ENCODE measurements at regions not wholly inside any gene's neighbourhood (a gene's known extent, or its start where the extent isn't known, plus 50 kb on each side); places are given as distances from the start of the nearest gene placed in this dataset.
"Not testable (repeated sequence)": the region's sequence is repeated elsewhere in the genome, so short reads cannot be mapped to it uniquely, and the experiment has no call there.

DNA sequence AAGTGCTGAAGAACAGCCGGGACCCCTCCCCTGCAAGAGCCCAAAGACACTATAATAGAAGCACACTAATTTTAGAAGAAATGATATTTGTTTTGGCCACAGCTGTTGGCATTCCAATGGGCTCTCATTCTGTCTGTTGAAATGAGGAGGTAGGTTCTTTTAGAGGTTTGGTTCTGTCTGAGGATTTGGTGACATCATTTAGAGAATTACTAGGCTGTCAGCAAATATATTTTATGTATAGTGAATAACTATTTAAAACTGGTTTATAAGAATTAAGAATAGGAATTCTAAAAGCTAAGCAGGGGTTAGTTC lies 200.7 kb upstream of the SLC38A2 start:
- DNase-seq (ENCODE audit: low read depth in 1 of 2, low spot score in 1 of 2), result no peak

DNA sequence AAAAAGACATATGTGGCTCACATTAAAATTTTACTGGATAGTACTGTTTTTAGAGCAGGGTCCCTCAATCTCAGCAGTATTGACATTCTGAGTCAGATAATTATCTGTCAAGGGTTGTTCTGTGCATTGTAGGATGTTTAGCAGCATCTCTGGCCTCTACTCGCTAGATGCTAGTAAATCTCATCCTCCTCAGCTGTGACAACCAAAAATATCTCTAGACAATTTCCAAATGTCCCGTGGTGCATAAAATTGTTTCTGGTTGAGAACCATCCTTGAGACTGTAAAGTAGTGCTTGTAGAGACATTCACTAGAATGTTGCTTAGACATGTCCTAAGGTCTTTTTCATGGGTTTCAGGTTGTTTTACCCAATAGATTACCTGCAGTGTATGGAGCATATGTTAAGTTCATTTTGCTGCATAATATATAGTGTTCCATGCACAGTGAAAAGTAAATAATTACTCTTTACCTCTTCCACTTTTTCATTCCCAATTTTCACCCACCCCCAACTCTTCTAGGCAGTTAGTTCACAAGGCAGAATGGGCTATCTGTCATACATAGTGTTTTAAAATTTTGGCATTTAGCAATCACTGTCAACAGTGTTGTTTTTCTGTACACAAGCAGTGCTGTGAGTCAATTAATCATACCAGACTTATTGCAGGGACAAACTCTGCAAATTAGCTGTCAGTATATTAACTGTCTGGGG lies 200.2 kb upstream of the SLC38A2 start:
- DNase-seq (ENCODE audit: low read depth in 1 of 2, low spot score in 1 of 2), result no peak

DNA sequence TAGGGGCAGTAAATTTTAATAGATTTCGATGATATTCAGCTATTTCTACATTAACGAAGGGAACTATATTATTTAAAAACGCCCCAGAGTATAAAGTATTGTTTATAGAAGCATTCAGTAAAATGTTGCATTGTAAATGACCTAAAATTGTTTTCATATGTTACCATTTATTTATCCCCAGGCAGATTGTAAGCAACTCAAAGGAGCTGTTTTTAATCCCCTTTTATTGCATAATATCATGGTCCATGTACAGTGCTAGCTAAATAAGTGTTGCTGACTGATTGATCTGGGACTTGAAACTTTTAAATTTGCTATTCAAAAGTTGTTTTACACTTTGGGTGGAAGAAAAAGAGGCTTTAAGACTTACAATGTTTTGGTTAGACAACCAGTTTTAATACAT lies 199.0 kb upstream of the SLC38A2 start:
- DNase-seq (ENCODE audit: low read depth in 1 of 2, low spot score in 1 of 2), result no peak

DNA sequence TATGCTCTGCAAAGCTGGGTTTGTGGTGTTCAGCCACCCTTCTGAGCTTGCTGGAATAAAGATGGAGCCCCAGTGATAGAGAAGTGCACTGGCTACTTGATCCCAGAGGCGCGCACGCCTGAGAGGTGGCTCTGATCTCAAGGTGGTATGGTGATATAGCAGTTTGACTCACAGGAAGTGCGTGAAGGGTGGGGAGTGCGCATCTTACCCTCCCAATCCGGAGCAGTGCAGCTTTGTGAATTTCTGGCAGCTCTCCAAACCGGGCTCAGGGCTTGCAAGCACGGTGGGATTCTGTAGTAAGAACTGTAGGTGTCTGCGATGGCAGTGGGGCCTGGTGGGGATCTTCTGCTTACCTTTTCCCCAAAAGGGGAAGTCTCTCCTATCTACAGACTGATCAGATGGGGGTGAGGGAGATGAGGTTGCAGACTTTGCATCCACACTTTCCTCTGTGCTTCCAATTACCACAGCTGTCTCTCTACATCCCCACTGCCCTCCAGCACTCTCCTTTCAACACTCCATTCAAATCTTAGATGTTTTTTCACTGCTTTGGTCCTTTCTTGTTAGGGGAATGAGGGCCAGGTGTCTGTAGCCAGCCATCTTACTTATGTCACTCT lies 197.4 kb upstream of the SLC38A2 start:
- no peak for DNase-seq (ENCODE audit: low read depth in 1 of 2, low spot score in 1 of 2)

DNA sequence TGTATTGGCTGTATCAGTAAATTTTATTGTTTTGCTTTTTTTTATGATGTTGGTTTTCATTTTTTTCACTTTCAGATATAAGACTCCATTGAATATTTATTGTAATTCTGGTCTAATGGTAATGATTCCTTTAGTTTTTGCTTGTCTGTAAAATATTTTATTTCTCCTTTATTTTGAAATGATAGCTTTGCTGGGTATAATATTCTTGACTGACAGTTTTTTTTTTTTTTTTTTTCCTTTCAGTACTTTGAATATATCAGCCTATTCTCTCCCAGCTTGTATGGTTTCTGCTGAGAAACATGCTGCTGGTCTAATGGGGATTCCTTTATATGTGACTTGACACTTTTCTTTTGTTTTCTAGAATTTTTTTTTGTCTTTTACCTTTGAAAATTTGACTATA lies 195.1 kb upstream of the SLC38A2 start:
- no peak for DNase-seq (ENCODE audit: low read depth in 1 of 2, low spot score in 1 of 2)

DNA sequence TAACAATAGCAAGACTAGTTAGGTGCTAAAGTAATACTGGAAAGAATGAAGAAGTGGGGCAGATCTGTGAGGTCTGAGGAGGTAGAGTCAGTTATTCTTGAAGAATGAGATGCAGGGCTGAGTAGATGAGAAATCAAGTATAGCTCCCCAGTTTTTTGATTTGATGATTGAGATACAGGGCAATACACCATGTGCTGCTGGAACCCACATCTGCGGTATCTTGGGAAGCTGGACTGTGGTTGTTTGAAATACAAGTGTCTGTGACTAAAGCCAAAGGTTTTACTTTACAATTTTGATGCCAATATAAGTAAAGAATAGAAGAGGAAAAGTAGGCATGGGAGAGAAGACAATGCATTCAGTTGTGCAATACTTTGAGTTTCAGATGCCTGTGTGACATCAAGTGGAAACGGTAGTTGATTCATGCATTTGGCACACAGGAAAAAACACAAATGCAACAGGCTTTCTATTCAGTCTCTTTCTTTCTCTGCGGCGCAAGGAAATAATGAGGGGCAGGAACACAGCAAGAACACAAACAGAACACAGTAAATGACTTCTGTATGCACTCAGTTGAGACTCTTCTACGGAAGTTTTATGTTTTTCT lies 190.2 kb upstream of the SLC38A2 start:
- DNase-seq (ENCODE audit: low read depth in 1 of 2, low spot score in 1 of 2), result no peak

DNA sequence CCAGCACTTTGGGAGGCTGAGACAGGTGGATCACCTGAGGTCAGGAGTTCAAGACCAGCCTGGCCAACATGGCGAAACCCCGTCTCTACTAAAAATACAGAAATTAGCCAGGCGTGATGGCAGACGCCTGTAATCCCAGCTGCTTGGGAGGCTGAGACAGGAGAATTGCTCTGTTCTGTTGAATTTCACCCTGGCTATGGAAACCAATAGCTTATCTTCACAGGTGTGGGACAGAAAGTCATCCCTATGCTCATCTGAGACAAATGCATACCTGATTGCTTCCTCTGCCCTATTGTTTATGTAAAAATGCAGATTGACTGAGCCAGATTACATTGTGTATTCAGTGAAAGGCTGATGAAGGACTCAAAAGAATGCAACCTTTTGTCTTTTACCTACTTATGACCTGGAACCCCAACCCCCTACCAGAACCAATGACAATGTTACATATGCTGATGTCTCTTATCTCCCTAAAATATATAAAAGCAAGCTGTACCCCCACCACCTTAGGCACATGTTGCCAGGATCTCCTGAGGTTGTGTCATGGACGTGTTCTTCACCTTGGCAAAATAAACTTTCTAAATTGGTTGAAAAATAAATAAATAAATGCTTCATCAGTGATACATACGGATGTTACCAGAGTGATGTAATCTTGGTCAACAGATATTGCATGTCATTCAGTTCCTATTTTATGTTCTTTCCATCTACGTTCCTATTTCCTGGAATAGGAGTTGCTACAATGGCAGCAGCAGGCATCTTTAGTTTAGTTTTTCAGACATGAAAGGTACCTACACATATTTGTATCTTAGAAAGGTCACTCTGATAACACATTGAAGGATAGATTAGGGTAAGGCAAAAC lies 189.4 kb upstream of the SLC38A2 start:
- not testable (repeated sequence) for DNase-seq (ENCODE audit: low read depth in 1 of 2, low spot score in 1 of 2)

DNA sequence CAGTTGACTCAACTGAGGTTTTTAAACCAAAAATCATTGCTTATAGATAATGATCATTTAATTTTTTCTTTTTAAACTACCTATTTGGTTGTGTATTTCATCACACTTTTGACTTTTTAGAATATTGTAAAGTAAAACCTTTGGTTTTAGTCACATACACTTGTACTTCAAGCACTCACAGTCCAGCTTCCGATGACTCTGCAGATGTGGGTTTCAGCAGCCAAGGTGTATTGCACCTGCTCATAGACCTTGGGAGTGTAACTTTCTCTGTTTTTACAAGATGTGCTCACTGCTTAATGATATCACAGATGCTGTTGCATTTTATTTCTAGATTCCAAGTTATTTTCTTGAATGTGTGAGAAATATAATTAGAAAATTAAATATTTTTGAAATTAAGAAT lies 188.3 kb upstream of the SLC38A2 start:
- no peak for DNase-seq (ENCODE audit: low read depth in 1 of 2, low spot score in 1 of 2)

DNA sequence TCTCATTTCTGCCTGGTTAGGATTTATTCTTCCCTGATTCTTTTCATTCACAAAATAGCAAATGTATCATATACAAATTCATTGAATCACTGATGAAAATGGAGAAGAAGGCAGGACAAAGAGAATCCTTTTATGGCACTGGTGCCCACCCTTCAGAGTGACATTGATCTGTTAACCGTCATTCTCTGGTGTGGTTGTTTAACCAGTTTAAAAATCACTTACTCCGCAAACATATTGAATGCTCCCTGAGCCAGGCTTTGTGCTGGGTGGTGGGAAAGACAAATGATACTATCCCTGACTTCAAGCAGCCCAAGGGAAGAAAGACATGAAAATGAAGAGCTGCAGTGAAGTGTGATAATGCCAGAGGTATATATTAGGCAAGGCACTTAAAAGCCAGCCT lies 187.5 kb upstream of the SLC38A2 start:
- no peak for DNase-seq (ENCODE audit: low read depth in 1 of 2, low spot score in 1 of 2)

DNA sequence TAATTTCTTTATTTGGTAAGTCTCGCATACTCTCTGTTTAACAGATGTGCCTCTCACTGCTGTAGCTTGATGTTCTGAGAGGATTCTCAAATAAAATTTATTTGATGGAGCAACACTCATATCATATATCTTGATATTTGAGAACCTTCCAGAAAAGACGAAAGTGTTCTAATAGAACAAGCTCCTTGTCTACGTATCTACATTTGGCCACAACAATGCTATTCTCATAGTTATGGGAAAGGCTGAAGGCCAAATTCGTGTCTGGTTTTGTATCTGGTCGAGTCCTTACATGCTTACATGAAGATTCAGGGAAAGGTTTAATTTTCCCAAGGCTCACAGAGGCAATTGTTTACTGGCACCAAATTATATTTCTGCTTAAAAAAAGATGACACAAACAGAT lies 186.7 kb upstream of the SLC38A2 start:
- DNase-seq (ENCODE audit: low read depth in 1 of 2, low spot score in 1 of 2), result no peak

DNA sequence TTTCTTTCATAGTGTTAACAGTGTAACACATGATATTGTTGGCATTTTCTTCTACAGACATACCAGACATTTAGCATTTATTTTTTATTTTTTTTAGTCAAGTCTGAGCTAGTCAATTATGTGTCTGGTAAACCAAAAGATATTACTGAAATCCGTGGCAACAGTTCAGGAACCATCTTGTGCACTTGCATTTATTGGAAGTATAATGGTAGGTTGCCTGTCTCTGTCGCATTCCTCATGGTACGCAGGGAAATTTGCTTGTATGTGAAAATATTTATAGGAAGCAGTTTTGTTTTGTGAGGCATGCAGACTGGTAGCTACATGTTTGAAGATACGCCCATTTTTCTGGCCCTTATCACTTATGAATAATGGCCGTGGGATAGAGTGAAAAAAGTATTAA lies 186.1 kb upstream of the SLC38A2 start:
- no peak for DNase-seq (ENCODE audit: low read depth in 1 of 2, low spot score in 1 of 2)

DNA sequence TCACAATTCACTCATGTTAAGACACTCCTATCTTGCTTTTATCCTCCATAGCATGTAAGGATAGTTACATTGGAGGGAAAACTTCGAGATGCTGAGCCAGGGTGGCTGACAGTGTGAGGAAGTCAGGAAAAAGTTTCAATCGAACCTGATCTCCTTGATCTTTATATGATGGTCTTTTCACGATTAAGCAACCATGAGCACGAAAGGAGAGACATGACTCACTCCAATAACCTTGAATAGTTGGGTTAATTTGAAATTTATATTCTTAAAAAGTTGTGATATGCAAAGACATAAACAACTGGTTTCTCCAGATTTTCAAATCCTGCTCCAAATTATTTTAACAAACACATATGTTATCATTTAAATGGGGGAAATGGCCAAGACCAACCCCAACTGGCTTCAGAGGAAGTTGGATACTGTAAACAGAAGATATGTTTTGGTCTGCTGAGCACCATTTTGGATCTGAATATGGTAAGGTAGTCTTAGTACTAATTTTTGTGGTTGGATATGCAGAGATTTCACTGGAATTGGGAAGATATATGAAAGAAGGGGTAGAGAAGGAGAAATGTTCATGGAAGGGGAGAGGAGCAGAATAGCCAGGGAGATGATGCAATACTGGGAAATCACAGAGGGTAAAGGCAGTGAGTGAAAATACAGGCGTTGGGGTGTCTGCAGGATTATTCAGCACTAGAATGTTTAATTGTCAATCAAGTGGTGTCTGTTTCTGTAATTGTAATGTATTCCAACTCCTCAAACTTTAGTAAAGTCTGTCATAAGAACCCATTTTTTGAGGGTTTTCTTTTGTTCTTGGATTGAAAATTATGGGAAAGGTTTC lies 185.2 kb upstream of the SLC38A2 start:
- no peak for DNase-seq (ENCODE audit: low read depth in 1 of 2, low spot score in 1 of 2)

DNA sequence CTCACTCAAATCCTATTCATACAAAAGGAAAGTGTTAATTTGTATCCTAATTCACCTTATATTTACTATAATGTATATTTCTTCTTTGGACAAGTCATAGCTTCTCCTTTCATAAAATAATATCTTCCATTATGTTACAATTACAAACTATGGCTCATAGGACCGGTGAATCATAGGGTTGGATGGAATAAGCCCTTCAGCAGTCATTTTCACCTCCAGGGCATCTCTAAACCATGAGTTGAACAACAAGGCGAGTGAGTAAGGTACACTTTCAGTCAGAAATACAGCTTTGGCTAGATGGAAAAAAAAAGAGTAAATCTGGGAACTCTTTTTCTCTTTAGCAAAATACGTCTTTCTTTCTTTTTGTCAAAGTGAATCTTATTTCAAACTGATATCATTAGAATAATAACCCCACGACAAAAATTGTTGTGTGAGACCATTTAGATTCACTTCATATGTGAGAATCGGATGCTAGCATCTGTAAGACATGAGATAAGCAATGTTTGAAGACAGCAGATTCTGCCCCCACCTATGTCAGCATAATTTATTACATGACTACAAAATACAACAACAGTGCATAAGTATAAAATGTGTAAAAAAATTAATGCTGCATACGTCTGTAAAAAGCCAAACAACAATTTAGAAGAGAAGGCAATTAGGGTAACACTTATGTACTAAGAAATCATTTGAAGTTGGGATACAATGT lies 184.4 kb upstream of the SLC38A2 start:
- no peak for DNase-seq (ENCODE audit: low read depth in 1 of 2, low spot score in 1 of 2)

DNA sequence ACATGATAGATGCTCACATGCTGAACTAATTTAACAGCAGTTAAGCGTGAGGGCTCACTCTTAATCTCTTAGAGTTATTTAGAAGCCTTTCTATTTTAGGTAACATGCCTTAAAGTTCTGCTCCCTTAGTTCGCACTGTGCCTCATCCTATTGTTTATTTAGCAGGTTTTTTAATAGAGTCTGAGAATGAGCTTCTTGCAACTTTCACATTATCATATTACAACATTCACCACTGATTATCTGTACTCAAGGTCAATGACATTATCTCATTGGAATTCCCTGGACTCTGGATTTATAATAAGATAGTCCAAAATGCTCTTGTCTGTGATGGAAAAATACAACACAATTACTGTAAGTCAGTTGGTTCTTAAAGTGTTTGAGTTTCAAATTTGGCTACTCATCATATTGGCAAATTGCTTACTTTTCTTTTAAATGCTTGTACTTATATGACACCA lies 183.6 kb upstream of the SLC38A2 start:
- no peak for DNase-seq (ENCODE audit: low read depth in 1 of 2, low spot score in 1 of 2)

DNA sequence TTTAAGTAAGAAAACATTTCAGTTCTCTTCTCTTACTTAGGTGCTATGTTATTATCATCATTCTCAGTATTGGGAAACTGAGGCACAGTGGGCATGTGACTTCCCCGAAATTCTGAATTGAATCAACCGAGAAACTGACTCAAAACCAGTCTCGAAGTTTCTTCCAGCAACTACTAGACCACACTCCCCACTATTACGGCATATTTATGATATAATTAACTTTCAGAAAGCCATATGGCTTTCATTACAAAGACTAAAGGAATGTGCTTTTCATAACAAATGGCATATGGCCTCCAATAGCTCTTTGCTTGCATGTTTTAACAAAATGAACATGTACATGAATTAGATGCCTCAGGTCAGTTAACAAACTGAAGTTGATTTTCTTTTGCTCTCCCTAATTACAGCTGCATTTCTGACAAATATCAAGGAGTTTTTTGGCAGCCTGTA lies 182.9 kb upstream of the SLC38A2 start:
- no peak for DNase-seq (ENCODE audit: low read depth in 1 of 2, low spot score in 1 of 2)

DNA sequence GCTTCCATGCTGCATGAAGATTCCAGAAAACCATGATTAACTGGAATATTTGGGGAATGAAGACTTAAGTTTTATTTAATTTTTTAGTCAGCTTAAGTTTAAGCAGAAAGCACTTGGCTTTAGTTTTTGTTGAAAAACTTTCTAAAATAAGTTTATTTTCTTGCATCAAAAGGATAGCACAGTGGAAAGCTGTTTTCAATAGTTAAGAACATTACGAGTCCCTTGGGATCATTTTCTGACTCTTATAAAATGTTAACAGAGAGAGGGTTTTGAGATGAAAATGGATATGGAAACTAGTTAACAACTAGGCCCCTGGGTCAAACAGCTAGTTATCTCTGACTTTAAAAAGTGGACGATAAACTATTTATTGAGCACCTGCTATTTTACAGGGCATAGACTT lies 181.9 kb upstream of the SLC38A2 start:
- DNase-seq (ENCODE audit: low read depth in 1 of 2, low spot score in 1 of 2), result no peak

DNA sequence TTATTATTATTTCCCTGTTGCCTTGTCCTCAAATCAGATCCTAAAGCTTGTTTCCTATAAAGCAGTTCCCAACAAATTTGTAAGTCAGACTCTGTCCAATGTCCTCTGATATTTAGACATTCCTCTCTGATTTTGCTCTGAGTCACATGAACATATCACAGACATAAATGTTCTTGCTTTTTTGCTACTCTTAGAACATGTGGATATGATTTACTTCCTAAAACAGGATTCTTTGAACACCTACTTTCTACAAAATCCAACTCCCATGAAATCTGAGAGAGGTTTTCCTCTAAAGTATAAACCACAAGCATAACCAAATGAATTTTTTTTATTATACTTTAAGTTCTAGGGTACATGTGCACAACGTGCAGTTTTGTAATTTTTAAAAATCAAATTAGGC lies 181.3 kb upstream of the SLC38A2 start:
- DNase-seq (ENCODE audit: low read depth in 1 of 2, low spot score in 1 of 2), result no peak

DNA sequence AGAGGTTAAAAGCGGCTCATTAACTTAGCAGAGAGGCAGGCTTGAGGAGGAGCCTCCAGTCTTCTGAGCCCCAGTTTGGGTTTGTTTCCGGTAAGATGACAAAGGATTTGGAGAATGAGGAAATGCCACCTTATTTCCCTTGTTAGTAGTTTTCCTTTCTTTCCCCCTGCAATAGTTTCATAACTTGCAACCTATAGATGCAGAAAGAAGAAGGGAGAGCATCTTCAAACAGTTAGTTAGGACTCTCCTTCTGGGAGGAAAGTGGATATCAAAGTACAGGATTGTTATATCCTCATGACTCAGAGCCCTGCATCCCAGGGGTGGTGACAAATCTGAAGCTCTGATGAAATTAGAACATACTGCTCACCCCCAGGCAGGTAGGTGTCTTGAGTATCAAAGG lies 180.7 kb upstream of the SLC38A2 start:
- DNase-seq (ENCODE audit: low read depth in 1 of 2, low spot score in 1 of 2), result no peak

DNA sequence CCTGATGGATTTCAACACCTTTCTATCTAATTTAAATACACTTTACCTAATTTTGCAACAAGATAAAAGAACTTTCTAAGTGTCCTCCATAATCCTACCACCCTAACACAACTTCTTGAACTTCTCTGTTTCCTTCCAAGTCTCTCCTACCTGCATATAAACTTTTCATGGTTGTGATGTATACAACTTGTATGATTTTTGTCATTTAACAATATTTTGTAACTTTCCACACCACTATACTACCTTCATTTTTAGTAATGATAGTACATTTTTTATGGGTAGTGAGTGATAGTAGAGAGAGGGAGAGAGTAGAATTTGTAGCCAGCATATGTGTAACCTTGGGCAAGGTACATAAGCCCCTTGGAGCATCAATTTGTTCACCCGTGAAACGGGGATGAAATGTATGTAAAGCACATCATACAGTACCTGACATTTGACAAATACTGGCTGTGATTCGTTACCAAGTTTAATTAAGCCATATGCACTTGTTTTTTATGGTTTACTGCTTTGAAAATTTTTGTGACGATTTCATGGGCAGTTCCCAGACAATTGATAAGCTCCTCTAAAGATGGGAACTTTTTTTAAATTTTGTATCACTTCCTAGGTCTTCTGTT lies 177.8 kb upstream of the SLC38A2 start:
- no peak for DNase-seq (ENCODE audit: low read depth in 1 of 2, low spot score in 1 of 2)

All from activated T-helper 1 cell treated with anti-CD3 and anti-CD28 coated beads, Interleukin-2, amount 50 U/mL, for 16 hours (primary cell).